Neural cell (in vitro differentiated cells): ENCODE measurements at regions not wholly inside any gene's neighbourhood (a gene's known extent, or its start where the extent isn't known, plus 50 kb on each side); places are given as distances from the start of the nearest gene placed in this dataset.

Experiments used
- EZH2 ChIP-seq: fragments of 200-600, 300-800 bp; shearing (Covaris generic), sonication (generic); IDR thresholded peaks from 2 replicates; pipeline ENCODE4 v1.6.1; 2014; ENCODE audit warnings: antibody characterized with exemption, low read length, borderline replicate concordance, mild to moderate bottlenecking; ENCODE audit not compliant: insufficient read depth, poor library complexity, severe bottlenecking
- TAF1 ChIP-seq: IDR thresholded peaks from 2 replicates; pipeline ENCODE4 v1.6.1; 2012; ENCODE audit warnings: low read depth
- TF ChIP-seq, protein P1 (sequence below): fragments of 450-650 bp; IDR thresholded peaks from 2 replicates; pipeline ENCODE4 v1.5.1; 2014; ENCODE audit warnings: antibody characterized with exemption, mild to moderate bottlenecking, moderate library complexity; ENCODE audit not compliant: poor library complexity, severe bottlenecking
- TF ChIP-seq, protein P2 (sequence below): IDR thresholded peaks from 2 replicates; pipeline ENCODE4 v1.6.1; 2012; ENCODE audit warnings: borderline replicate concordance

DNA sequence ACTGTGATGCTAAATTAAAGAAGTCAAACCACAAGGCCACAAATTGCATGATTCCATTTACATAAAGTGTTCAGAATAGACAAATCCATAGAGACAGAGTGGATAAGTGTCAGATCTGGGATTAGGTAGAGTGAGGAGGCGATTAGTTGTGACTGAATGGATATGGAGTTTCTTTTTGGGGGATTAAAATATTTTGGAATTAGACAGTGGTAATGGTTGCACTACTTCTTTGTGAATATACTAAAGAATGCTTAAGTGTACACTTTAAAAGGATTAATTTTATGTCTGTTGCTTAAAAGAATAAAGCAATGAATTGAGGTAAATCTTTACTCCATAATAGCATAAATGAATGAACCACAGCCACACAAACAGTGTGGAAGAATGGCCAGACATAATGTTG lies 175.5 kb upstream of the CADM2 start:
- TF ChIP-seq, protein P1, sequence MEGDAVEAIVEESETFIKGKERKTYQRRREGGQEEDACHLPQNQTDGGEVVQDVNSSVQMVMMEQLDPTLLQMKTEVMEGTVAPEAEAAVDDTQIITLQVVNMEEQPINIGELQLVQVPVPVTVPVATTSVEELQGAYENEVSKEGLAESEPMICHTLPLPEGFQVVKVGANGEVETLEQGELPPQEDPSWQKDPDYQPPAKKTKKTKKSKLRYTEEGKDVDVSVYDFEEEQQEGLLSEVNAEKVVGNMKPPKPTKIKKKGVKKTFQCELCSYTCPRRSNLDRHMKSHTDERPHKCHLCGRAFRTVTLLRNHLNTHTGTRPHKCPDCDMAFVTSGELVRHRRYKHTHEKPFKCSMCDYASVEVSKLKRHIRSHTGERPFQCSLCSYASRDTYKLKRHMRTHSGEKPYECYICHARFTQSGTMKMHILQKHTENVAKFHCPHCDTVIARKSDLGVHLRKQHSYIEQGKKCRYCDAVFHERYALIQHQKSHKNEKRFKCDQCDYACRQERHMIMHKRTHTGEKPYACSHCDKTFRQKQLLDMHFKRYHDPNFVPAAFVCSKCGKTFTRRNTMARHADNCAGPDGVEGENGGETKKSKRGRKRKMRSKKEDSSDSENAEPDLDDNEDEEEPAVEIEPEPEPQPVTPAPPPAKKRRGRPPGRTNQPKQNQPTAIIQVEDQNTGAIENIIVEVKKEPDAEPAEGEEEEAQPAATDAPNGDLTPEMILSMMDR = no peak
- TF ChIP-seq TAF1 (no peak), EZH2 (no peak)
- TF ChIP-seq, protein P2, sequence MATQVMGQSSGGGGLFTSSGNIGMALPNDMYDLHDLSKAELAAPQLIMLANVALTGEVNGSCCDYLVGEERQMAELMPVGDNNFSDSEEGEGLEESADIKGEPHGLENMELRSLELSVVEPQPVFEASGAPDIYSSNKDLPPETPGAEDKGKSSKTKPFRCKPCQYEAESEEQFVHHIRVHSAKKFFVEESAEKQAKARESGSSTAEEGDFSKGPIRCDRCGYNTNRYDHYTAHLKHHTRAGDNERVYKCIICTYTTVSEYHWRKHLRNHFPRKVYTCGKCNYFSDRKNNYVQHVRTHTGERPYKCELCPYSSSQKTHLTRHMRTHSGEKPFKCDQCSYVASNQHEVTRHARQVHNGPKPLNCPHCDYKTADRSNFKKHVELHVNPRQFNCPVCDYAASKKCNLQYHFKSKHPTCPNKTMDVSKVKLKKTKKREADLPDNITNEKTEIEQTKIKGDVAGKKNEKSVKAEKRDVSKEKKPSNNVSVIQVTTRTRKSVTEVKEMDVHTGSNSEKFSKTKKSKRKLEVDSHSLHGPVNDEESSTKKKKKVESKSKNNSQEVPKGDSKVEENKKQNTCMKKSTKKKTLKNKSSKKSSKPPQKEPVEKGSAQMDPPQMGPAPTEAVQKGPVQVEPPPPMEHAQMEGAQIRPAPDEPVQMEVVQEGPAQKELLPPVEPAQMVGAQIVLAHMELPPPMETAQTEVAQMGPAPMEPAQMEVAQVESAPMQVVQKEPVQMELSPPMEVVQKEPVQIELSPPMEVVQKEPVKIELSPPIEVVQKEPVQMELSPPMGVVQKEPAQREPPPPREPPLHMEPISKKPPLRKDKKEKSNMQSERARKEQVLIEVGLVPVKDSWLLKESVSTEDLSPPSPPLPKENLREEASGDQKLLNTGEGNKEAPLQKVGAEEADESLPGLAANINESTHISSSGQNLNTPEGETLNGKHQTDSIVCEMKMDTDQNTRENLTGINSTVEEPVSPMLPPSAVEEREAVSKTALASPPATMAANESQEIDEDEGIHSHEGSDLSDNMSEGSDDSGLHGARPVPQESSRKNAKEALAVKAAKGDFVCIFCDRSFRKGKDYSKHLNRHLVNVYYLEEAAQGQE = no peak
